ENCODE measurements at regions not wholly inside any gene's neighbourhood (a gene's known extent, or its start where the extent isn't known, plus 50 kb on each side); places are given as distances from the start of the nearest gene placed in this dataset.

GRCh38 chr2:14316594-14316993 is 315.9 kb upstream of the LRATD1 start:
- Mint-ChIP-seq H3K4me3 (no peak overlapping the region), H3K4me1 (ENCODE audit: low read depth) (no peaks in the 10 kb centered on the region), H3K27ac (no peak overlapping the region), H3K27me3 (ENCODE audit: insufficient read depth) (no peaks in the 10 kb centered on the region), H3K9me3 (peaks cover 13% of the 10 kb centered on the region), H3K36me3 (ENCODE audit: low read depth) (no peaks in the 10 kb centered on the region)
- no peak for TF ChIP-seq CTCF (IDR thresholded peaks at IDR 0.05)
- DNase-seq, result no peak

- no peak for DNase-seq
- H3K27ac Mint-ChIP-seq, result no peak overlapping the region
Measured at GRCh38 chr2:14321357-14321756, 311.2 kb upstream of the LRATD1 start.

GRCh38 chr2:14322306-14322705 is 310.2 kb upstream of the LRATD1 start:
- Mint-ChIP-seq H3K27ac (no peak overlapping the region), H3K4me1 (ENCODE audit: low read depth) (no peaks in the 10 kb centered on the region), H3K36me3 (ENCODE audit: low read depth) (no peaks in the 10 kb centered on the region), H3K4me3 (no peak overlapping the region), H3K27me3 (ENCODE audit: insufficient read depth) (peaks cover 1% of the 10 kb centered on the region; the same call in 1 of the 2 replicates), H3K9me3 (peaks cover 17% of the 10 kb centered on the region)
- no peak for TF ChIP-seq CTCF (IDR thresholded peaks at IDR 0.05)
- DNase-seq, result no peak

More at GRCh38 chr2:14321357-14321756, 311.2 kb upstream of the LRATD1 start:
- Mint-ChIP-seq H3K27me3 (ENCODE audit: insufficient read depth) (peaks cover 1% of the 10 kb centered on the region; the same call in 1 of the 2 replicates), H3K36me3 (ENCODE audit: low read depth) (no peaks in the 10 kb centered on the region), H3K4me3 (no peak overlapping the region), H3K9me3 (peaks cover 17% of the 10 kb centered on the region), H3K4me1 (ENCODE audit: low read depth) (no peaks in the 10 kb centered on the region)
- no peak for TF ChIP-seq CTCF (IDR thresholded peaks at IDR 0.05)

GRCh38 chr2:14324308-14324707 is 308.2 kb upstream of the LRATD1 start:
- peaks cover 18% of the 10 kb centered on the region for H3K9me3 Mint-ChIP-seq
- no peak overlapping the region for H3K27ac Mint-ChIP-seq
- H3K36me3 Mint-ChIP-seq (ENCODE audit: low read depth), result no peaks in the 10 kb centered on the region
- DNase-seq, result no peak
- peaks cover 1% of the 10 kb centered on the region for H3K27me3 Mint-ChIP-seq (ENCODE audit: insufficient read depth)
- H3K4me1 Mint-ChIP-seq (ENCODE audit: low read depth), result no peaks in the 10 kb centered on the region
- H3K4me3 Mint-ChIP-seq, result no peak overlapping the region
- TF ChIP-seq CTCF (IDR thresholded peaks at IDR 0.05), result no peak

GRCh38 chr2:14330884-14331283 is 301.6 kb upstream of the LRATD1 start:
- TF ChIP-seq CTCF (IDR thresholded peaks at IDR 0.05), result no peak
- H3K4me3 Mint-ChIP-seq, result no peak overlapping the region
- H3K27me3 Mint-ChIP-seq (ENCODE audit: insufficient read depth), result no peaks in the 10 kb centered on the region; the same call in none of the 2 replicates
- H3K27ac Mint-ChIP-seq, result no peak overlapping the region
- DNase-seq, result no peak
- H3K36me3 Mint-ChIP-seq (ENCODE audit: low read depth), result no peaks in the 10 kb centered on the region
- H3K4me1 Mint-ChIP-seq (ENCODE audit: low read depth), result no peaks in the 10 kb centered on the region
- peaks cover 8% of the 10 kb centered on the region; the same call in 1 of the 2 replicates for H3K9me3 Mint-ChIP-seq
